ENCODE measurements at regions not wholly inside any gene's neighbourhood (a gene's known extent, or its start where the extent isn't known, plus 50 kb on each side); places are given as distances from the start of the nearest gene placed in this dataset.

GRCh38 chr6:81263531-81264168 lies 488.8 kb downstream of the TENT5A start (continued):
- no peak for TF ChIP-seq CHD2 (IDR thresholded peaks at IDR 0.05; ENCODE audit: low read length)

Data from H1 (cell line).